HG03521 (cell line): ENCODE measurements at regions not wholly inside any gene's neighbourhood (a gene's known extent, or its start where the extent isn't known, plus 50 kb on each side); places are given as distances from the start of the nearest gene placed in this dataset.
"Not testable (repeated sequence)": the region's sequence is repeated elsewhere in the genome, so short reads cannot be mapped to it uniquely, and the experiment has no call there.

Experiments
- ATAC-seq: cut with Tn5 transposase; IDR thresholded peaks from one replicate; pipeline ENCODE4 v1.9.1; 2021; ENCODE audit warnings: mild to moderate bottlenecking, moderate library complexity; ENCODE audit not compliant: unreplicated experiment

GRCh38 chr9:75531588-75531987 is 358.9 kb upstream of the PCSK5 start:
- ATAC-seq, result no peak

- no peak for ATAC-seq
These were observed 358.0 kb upstream of the PCSK5 start for GRCh38 chr9:75532233-75533050.

- no peak for ATAC-seq
These were observed 350.9 kb upstream of the PCSK5 start for GRCh38 chr9:75539523-75539922.

DNA sequence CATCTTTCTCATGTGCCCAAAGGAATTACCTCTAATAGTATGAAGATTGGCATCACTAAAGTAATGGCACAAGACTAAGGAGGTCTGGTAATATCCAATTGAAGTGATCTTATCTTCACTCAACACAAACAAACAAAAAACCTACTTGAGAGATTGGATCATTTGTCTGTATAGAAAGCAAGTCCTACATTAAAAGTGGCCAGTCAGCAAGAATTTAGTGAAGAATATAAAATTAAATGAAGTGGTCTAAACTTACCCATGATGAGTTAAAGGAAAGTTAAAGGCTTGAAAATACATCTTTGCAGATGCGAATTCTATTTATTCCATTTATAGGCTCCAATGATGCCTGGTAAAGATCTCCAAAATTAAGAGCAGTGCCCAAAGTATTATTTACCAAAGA is 350.3 kb upstream of the PCSK5 start:
- ATAC-seq, result no peak

DNA sequence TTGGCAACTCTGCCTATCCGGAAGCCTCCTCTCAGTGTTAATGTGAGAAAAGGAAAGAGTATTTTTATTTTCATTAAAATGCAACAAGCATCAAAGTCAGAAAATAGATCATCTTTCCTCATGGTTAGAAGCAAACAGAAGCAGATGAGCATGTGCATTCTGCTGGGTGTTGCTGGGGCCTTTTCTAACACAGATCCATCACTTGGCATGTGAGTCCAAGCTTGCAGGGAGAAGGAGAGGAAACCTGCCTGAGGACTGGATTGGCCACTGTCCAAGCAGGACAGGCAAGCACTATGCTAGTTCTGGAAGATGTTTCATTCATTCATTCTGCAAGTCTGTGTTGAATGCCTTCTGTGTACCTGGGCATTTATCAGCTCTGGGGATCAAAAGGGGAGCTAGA is 348.7 kb upstream of the PCSK5 start:
- ATAC-seq, result no peak

DNA sequence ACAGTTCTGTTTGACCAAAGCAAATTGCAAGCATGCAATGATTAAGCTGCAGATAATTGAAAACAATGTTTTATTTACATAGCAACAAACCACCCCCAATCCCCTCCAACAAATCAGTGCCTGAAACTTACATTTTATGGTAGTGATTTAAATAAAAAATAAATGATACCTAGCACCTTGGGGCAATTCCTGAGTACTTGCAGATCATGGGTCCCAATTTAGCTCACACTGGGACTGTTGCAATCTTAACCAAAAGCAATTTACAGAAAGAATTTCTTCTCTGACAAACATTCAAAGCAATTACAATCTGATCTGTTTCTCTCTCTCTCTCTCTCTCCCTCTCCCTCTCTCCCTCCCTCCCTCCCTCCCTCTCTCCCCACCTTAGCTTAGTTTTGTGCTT is 345.7 kb upstream of the PCSK5 start:
- no peak for ATAC-seq

- ATAC-seq, result no peak
These were observed 345.2 kb upstream of the PCSK5 start for GRCh38 chr9:75545287-75545686.

GRCh38 chr9:75548871-75549270 is 341.6 kb upstream of the PCSK5 start:
- no peak for ATAC-seq

DNA sequence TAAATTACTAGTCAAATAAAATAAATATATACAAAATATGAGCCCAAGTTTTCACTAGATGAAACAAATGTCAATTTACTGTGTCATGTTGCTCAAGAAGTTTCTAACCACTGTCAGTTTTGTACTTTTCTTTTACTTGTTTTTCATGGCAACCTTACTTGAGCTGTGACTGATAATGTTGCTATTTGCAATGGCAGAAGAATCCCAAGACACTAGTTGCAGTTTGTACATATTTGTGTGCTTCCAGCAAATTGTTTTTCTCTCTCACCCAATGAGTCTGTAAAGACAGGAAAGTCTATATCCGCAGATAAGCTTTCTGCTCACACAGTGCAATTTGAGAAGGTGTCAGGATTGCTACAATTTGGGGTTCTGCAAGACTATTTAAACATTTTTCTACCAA is 338.6 kb upstream of the PCSK5 start:
- ATAC-seq, result no peak

DNA sequence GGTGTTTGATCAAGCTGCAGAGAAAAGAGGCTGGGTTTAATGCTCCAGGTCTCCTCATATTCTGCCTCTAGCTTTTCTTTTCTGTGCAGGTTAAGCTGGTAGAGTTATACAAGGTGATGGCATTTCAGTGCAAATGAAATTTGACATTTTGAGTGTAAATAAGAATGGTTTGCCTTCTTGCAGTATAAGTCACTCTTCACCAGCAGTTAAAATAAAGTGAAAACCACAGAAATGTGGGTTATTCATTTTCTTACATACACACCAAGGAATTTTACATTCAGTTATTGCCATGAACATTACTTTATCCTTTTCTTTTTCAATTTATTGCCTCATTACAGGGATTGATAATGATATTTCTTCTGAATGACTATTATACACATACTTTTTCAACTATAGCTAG is 337.5 kb upstream of the PCSK5 start:
- no peak for ATAC-seq

GRCh38 chr9:75566813-75567212 is 323.7 kb upstream of the PCSK5 start:
- not testable (repeated sequence) for ATAC-seq

- ATAC-seq, result no peak
These were observed 319.9 kb upstream of the PCSK5 start for GRCh38 chr9:75570538-75570937.

DNA sequence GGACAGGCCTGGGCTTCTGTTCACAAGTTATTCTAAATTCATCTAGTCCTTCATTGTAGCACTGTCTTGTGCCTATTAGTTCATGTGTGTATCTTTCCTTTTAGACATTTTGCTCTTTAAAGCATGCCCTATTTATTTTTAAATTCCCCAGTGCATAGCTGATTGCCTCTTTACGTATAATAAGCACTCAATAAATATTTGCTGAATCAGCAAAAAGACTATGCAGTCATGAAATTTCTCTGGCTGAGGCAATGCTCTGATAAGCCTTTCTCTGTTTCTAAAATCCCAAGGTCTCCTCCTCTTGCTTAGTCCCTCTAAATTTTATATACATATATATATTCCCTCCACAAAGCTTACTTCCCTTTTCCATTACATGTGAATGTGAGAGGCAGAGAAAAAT is 315.9 kb upstream of the PCSK5 start:
- ATAC-seq, result no peak

DNA sequence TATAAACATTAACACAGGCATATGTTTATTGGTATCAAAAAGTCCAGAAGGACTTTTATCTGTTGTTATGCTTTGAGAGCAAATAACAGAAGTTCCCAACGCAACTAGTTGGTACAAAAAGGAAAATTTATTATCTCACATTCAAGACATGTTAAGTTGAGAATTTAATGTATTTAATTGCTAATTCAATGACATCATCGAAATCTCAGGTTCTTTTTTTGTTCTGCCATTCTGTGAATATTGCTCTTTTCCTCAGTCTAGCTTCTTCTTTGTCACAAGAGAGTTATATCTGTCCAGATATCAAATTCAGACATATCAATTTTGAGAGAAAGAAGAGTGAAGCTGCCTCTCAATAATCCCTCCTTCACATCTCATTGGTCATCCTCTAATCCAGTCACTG is 307.6 kb upstream of the PCSK5 start:
- ATAC-seq, result no peak

DNA sequence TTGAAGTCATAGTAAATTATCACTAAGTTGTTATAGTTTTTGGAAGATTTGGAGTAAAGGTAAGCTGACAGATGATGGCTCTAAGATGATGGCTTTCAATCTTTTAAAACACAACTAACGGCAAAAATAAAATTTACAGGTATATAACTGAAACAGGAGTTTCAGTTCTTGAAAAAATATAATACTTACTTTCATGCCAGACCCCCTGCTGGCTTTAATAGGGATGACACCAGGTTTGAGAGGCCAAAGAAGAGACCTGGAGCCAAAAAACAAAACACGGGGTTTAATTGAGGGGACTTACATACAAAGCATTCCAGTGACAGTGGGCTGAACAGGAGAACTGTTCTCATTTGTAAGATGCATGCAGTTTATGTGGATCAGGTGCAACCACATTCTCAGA is 301.7 kb upstream of the PCSK5 start:
- no peak for ATAC-seq

DNA sequence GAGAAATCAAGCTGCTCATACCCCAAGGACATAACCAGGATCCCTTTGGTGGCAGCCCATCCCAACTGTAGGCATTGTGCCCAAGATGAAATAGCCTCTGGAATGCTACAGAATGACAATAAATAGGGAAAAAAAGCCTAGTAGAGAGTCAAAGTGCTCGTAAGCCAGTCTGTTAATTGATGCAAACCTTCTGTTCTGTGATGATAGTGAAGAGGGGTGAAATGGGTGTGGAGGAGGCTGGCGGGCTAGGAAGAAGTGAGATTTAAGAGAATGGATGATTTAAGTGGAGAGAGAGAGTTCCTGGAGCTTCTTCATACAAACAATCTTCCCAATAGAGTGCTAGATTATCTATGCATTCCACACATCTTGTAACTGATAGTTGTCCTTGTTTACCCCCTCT is 301.0 kb upstream of the PCSK5 start:
- no peak for ATAC-seq

DNA sequence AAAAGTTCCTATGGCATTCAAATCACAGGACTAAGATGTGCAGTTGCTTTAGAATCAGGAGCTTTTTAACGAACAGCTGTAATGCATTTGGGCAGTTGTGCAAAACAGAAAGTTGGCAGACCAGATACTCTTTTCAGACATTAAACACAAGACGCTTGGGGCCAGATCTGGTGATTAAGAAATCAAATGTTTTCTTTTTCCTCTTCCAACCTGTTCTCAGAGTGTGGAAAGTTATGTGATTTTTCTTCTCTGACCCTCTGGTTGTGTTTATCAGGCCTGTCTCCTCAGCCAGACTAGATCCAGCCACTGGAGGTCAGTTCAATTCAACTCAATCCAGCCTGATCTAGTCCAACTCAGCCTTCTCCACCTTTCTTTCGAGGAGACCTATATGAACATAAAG is 298.5 kb upstream of the PCSK5 start:
- ATAC-seq, result no peak

GRCh38 chr9:75592586-75592985 is 297.9 kb upstream of the PCSK5 start:
- ATAC-seq, result no peak

- ATAC-seq, result no peak
These were observed 296.6 kb upstream of the PCSK5 start for GRCh38 chr9:75593920-75594319.

GRCh38 chr9:75599126-75599525 is 291.3 kb upstream of the PCSK5 start:
- no peak for ATAC-seq

GRCh38 chr9:75601280-75601679 is 289.2 kb upstream of the PCSK5 start:
- ATAC-seq, result no peak

DNA sequence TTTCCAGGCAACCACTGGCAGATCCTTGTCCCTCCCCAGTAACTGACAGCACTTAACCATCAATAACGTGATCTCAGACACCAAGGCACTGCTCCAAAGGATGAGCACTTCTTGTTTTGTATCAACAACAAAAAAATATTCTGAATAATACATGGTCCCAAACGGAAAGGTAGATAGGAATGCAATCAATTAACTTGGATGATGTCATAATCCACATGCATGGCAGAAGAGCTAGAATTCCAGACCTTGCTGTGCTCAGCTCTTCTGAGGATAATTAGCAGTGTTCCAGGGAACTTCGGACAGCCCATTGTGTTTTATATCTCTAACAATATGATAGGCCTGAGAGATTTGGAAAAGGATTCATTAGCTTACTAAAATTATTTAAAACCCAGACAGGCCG is 288.4 kb upstream of the PCSK5 start:
- no peak for ATAC-seq

DNA sequence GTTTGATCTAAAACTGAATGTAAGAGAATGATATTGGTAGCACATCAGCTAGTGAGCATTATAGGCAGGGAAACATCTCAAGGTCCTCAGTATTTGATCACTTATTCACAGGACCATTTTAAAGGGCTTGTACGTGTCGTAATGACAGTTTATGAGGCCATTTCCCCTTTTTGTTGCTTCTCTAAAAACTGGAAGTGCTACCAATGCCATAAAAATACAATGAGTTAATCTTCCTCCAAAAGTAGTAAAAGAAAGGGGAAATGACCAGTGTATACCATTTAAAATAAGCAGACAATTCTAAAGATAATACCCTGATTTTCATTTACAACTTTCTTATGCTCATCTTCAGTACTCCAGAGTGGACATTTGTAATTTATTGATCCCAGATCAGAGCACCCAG is 285.8 kb upstream of the PCSK5 start:
- ATAC-seq, result no peak
